ENCODE measurements at regions not wholly inside any gene's neighbourhood (a gene's known extent, or its start where the extent isn't known, plus 50 kb on each side); places are given as distances from the start of the nearest gene placed in this dataset.

- POLR2A ChIA-PET: interaction anchor here (0.6 kb wide), 1 partner anchor 39 kb away, joined by 4 read pairs; no protein-coding TSS in a partner anchor
- no peak for DNase-seq (ENCODE audit: extremely low spot score)
- CTCF ChIA-PET: interaction anchor here (0.8 to 3.4 kb wide), 3 partner anchors 9 to 14 kb away, joined by 3 to 7 read pairs (median 3); no protein-coding TSS in a partner anchor
- TF ChIP-seq CTCF (IDR thresholded peaks at IDR 0.05; ENCODE audit: control extremely low read depth, extremely low read depth, low read depth, missing control alignments): no peak
These were observed 57.3 kb downstream of the HHEX start for GRCh38 chr10:92747066-92747465.

- no peak for DNase-seq (ENCODE audit: extremely low spot score)
These were observed 57.8 kb downstream of the HHEX start for GRCh38 chr10:92747600-92747999.

GRCh38 chr10:92750791-92751533 lies 61.2 kb downstream of the HHEX start:
- ChIA-PET CTCF (interaction anchor here (1.0 kb wide), 1 partner anchor 16 kb away, joined by 3 read pairs; no protein-coding TSS in a partner anchor), POLR2A (no interaction called here)
- no peak for DNase-seq (ENCODE audit: extremely low spot score)
- no peak for TF ChIP-seq CTCF (IDR thresholded peaks at IDR 0.05; ENCODE audit: control extremely low read depth, extremely low read depth, low read depth, missing control alignments)

More at GRCh38 chr10:92747600-92747999, 57.8 kb downstream of the HHEX start:
- POLR2A ChIA-PET: interaction anchor here (0.6 kb wide), 1 partner anchor 40 kb away, joined by 4 read pairs; no protein-coding TSS in a partner anchor
- CTCF ChIA-PET: interaction anchor here (0.8 to 3.4 kb wide), 3 partner anchors 9 to 14 kb away, joined by 3 to 7 read pairs (median 3); no protein-coding TSS in a partner anchor
- TF ChIP-seq CTCF (IDR thresholded peaks at IDR 0.05; ENCODE audit: control extremely low read depth, extremely low read depth, low read depth, missing control alignments): no peak

GRCh38 chr10:92751534-92751811 lies 61.7 kb downstream of the HHEX start:
- no peak for TF ChIP-seq CTCF (IDR thresholded peaks at IDR 0.05; ENCODE audit: control extremely low read depth, extremely low read depth, low read depth, missing control alignments)
- DNase-seq (ENCODE audit: extremely low spot score): no peak
- POLR2A ChIA-PET: interaction anchor here (0.6 kb wide), 1 partner anchor 14 kb away, joined by 3 read pairs; no protein-coding TSS in a partner anchor
- CTCF ChIA-PET: interaction anchor here (1.0 kb wide), 1 partner anchor 17 kb away, joined by 3 read pairs; no protein-coding TSS in a partner anchor

GRCh38 chr10:92751827-92752226 lies 62.1 kb downstream of the HHEX start:
- DNase-seq (ENCODE audit: extremely low spot score): no peak
- POLR2A ChIA-PET: interaction anchor here (0.6 kb wide), 1 partner anchor 14 kb away, joined by 3 read pairs; no protein-coding TSS in a partner anchor
- CTCF ChIA-PET: no interaction called here

GRCh38 chr10:92753865-92754264 lies 64.1 kb downstream of the HHEX start:
- DNase-seq (ENCODE audit: extremely low spot score): no peak
- POLR2A ChIA-PET: no interaction called here
- CTCF ChIA-PET: interaction anchor here (1.0 to 1.4 kb wide), 2 partner anchors 13 to 31 kb away, joined by 3 to 7 read pairs; no protein-coding TSS in a partner anchor
- no peak for TF ChIP-seq CTCF (IDR thresholded peaks at IDR 0.05; ENCODE audit: control extremely low read depth, extremely low read depth, low read depth, missing control alignments)

More at GRCh38 chr10:92751827-92752226, 62.1 kb downstream of the HHEX start:
- no peak for TF ChIP-seq CTCF (IDR thresholded peaks at IDR 0.05; ENCODE audit: control extremely low read depth, extremely low read depth, low read depth, missing control alignments)
